NCI-H82 treated with DMSO at 0.1 percent for 48 hours (cell line): ENCODE measurements at regions not wholly inside any gene's neighbourhood (a gene's known extent, or its start where the extent isn't known, plus 50 kb on each side); places are given as distances from the start of the nearest gene placed in this dataset.
"Not testable (repeated sequence)": the region's sequence is repeated elsewhere in the genome, so short reads cannot be mapped to it uniquely, and the experiment has no call there.

Experiments
- DNase-seq: peaks from one replicate; lab custom pipeline; 2025; ENCODE audit not compliant: unreplicated experiment; lab: John Stamatoyannopoulos, UW

DNA sequence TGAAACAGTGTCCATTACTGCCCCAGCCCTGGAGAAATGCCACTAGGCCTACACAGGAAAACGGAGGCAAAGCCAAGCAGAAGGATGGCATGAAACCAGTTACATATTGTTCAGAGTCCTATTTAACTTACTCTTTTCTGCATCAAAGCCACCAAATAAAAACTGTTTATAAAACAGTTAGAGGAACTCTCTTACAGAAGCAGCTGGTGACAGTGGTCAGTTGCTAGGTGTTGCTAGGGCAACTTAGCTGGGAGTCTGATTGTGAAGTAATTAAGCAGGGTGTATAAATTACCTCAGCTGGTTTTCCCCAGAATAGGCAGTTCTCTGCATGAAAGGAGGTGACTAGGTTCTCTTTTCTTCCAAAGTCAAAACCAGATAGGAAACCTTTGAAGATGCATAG lies 115.6 kb upstream of the ZBED5 start:
- DNase-seq: no peak

DNA sequence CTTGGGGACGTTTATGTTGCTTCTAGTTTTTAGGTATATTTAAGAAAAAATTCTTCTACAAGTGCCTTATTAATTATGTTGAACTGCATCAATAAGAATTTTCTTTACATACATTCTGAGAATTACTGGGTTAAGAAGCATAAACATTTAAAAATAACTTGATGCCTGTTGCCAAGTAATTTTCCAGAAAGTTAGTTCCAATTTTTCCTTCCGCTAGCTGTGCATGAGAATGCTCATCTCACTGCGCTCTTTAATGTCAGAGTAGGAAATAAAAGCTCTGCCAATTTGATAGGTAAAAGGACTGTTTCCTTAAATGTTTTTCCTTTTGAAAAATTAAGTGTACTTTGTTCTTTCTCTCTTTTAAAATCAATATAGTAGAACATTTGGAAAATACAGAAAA lies 113.1 kb upstream of the ZBED5 start:
- DNase-seq: no peak

DNA sequence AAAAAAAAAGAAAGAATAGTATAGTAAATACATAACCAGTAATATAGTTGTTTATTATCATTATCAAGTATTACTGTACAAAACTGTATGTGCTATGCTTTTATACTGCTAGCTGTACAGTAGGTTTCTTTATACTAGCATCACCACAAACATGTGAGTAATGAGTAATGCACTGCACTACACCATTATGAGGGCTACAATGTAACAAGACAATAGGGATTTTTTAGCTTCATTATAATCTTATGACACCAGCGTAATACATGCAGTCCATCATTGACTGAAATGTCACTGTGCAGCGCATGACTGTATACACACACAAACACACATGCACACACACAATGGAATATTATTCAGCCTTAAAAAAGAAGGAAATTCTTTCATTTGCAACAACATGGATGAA lies 111.5 kb upstream of the ZBED5 start:
- DNase-seq: no peak

DNA sequence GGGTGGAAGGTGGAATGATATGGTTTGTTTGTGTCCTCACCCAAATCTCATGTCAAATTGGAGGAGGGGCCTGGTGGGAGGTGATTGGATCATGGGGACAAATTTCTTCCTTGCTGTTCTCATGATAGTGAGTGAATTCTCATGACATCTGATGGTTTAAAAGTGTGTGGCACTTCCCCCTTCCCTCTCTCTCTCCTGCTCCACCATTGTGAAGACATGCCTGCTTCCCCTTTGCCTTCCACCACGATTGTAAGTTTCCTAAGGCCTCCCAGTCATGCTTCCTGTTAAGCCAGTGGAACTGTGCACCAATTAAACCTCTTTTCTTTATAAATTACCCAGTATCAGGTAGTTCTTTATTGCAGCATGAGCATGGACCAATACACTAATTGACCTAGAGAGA lies 99.0 kb upstream of the ZBED5 start:
- DNase-seq: not testable (repeated sequence)

DNA sequence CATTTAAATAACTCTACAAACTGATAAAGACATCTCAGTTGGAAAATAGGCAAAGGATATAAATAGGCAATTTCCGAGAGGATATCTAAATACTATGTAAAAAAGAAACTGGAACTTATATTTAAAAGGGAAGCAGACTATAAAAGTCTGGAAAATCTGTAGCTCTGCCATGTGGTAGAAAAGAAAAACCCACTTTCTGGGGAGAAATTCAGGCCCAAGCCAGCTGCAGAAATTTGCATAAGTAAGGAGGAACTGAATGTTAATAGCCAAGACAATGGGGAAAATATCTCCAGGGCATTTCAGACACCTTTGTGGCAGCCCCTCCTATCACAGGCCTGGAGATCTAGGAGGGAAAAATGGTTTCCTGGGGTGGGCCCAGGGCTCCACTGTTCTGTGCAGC lies 97.8 kb upstream of the ZBED5 start:
- DNase-seq: no peak

DNA sequence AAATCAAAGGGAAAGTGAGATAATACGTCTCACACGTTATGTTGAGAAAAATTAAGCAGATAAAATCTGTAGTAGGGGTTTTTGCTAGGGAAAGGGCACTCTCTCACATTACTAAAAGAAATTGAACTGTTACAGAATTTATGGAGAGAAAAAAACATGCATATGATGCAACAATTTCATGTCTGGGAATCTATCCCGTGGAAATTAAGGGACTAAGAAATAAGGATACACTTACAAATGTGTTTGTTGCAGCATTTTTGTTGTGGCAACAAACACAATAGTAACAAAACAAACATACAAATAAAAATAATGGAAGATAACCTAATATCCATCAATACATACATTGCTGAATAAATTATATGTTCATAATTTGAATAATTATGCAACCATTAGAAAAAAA lies 96.3 kb upstream of the ZBED5 start:
- no peak for DNase-seq

DNA sequence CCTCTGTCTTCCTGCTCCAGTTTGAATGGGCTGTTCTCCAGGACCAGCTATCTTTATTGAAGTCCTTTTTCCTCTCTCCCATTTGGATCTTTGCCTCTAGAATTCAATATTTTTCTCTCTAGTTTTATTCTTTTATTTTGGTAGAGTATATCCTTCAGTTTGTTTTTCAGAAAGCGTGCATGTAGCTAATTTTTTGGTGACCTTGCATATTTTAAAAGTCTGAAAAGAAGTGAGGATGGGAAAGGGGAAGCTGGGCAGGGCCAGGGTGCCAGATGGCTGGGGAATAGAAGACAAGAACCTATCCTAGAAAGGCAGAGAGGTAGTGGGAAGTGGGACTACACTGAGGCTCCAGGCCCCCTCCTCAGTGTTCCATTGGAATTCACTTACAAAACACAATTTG lies 95.0 kb upstream of the ZBED5 start:
- DNase-seq: no peak

DNA sequence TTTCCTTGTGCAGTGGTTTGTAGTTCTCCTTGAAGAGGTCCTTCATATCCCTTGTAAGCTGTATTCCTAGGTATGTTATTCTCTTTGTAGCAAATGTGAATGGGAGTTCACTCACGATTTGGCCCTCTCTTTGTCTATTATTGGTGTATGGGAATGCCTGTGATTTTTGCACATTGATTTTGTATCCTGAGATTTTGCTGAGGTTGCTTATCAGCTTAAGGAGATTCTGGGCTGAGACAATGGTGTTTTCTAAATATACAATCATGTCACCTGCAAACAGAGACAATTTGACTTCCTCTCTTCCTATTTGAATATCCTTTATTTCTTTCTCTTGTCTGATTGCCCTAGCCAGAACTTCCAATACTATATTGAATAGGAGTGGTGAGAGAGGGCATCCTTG lies 90.1 kb upstream of the ZBED5 start:
- not testable (repeated sequence) for DNase-seq

DNA sequence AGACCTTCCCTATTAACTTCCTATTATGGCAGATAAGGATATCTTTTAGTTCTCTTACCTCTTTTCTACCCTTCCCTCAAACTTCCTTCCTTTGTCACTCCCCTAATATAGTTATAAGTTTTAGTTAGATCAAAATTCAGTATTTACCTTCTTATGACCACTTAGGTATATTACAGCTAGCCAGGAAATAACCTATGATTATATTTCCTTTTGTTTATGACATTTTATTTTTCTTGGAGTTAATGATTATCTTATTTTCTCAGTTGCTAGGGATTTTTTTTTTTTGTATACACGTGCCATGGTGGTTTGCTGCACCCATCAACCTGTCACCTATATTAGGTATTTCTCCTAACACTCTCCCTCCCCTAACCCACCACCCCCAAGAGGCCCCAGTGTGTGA lies 88.2 kb upstream of the ZBED5 start:
- DNase-seq: no peak

DNA sequence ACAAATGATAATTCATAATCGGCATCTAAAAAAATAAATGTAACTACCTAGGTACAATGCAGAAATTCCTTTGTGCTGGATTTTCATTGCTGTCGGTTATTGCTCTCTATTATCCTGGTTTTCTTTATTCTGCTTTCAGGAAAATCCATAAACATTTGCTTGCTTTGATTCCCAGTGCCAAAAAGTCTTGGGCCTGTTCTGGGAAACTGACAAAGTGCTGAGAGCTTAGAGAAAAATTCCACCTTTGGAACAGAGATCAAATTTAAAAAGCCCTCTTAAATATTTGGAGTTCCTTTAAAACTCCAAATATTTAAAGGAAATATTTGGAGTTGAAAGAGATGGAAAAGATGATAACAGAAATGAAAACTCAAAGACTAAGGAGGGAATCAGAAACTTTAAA lies 87.3 kb upstream of the ZBED5 start:
- DNase-seq: no peak

DNA sequence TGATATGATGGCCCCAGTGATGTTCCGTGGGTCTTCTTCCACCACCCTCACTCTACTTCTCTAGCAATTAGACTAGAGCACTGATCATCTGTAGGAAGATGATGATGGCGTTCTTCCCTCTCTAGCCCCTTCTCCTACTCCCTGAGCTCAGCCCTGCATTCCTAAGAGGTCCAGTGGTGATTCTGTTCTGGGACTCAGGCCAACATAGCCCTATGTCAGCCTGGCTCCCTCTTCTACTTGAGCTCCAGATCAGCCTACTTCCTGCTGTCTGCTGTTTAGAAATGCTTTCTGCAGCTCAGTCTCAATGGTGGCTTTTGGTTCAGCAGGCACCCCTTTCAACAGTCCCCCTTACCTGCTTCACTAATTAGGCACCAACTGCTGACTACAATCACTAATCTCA lies 86.1 kb upstream of the ZBED5 start:
- no peak for DNase-seq

DNA sequence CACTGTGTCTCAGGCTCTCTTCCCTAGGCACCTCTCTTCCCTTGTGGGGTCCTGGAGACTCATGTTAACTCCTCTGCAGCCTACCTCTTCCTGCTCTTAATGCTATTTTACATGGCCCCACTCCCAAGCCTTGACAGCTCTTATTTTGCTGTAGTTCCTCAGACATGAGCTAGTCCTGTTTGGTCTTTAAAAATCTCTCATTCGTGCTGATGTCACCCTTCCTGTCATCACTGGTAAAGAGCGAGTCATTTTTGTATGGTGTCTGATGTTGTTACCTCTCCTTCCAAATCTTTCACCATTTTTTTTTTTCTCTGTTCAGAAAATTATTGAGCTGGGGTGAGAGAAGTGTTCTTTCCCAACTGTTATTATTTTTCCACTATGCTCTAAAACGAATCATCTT lies 84.8 kb upstream of the ZBED5 start:
- DNase-seq: no peak

DNA sequence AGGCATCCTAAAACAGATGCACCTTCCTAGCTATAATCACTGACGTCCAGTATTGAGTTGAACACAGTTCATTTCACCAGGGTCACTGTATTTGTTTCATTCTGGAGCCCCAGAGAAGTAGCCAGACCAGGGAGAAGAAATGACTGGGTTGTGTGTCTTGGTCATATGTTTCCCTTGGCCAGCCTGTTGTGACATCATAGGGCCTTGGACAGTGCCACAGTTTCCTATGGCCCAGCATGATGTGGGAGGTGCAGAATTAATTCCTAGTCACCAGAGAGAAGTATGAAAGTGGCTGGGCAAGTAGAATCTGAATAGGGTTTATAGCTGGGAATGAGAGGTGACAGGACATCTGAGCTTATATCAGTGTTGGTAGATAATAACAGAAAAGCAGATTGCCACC lies 84.0 kb upstream of the ZBED5 start:
- DNase-seq: no peak

DNA sequence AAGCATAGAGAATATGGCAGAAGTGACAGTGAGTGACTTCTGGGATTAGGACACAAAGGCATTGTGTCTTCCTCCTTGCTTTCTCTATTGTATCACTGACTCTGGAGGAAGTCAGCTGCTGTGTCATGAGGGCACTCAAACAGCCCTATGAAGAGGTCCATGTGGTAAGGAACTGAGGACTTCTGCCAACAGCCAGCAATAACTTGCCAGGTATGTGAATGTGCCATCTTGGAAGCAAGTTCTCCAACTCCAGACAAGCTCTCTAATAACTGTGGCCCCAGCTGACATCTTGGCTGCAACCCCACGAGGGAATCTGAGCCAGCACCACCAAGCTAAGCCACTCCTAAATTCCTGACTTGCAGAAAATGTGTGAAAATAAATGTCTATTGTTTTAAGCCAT lies 83.6 kb upstream of the ZBED5 start:
- no peak for DNase-seq

DNA sequence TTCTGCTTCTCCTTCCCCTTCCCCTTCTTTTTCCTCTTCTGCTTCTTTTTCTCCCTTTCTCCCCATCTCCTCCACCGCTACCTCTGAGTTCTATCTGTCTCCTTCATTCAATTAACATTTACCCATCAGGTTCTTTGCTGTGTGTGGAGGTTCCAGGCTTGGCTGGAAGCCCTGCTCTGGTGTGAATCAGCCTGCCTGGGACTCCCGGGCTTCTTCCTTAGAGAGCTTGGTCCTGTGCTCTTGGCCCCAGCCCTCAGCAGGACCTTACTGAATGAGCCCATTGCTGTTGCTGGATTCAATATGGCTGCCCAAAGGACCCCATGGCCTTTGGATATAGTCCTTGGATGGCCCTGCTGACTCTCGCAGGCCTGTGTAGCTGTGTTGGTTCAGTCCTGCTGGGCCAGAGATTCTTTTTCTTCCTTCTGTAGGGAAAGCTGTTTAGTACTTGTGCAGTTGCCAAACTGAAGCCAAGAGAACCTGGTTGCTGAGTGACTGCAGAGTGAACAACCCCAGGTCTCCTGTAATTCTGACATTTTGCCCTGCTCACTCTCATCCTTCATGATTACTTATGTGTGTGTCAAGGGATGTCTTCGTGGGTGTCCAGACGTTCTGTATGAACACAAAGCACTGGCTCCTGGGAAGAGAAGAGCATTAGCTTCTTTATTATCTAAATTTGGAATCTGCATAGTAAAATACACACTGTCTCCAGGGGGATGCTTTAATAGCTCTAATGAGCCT lies 81.0 kb upstream of the ZBED5 start:
- DNase-seq: no peak

DNA sequence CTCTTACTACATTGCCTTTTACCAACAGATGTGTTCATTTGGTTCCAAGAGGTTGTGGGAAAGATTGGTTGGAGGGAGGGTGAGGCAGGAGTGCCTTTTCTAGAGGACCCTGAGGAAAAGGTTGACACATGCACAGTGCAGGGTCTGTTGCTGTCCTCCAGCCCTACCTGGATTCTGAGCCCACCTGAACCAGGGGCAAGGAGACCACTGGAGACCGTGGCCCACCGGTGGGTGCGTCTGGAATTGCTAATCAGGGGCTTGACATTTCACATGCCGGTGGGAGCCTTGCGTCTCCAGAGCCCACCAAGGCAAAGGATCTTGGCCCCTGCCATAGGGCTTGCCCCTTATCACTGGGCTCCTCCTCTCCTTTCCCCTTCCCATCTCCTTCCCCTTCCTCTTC lies 80.4 kb upstream of the ZBED5 start:
- DNase-seq: no peak

DNA sequence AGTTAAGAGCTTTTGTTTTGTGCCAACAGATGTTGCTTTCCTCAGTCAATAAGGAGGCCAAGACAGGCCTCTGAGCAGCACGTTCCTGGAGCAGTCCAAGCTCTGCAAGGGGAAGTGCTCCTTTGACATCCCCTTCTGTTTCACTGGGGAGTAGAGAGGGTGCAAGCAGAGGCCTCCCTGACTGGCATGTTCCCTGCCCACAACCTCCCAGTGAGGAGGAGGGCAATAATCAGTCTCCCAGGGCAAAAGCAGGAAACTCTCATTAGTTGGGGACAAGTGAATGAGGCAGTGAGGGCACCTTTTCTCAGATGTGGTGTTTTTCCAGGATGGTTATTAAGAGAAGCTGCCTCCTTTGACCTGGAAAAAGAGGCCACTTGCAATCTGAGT lies 79.5 kb upstream of the ZBED5 start:
- no peak for DNase-seq

DNA sequence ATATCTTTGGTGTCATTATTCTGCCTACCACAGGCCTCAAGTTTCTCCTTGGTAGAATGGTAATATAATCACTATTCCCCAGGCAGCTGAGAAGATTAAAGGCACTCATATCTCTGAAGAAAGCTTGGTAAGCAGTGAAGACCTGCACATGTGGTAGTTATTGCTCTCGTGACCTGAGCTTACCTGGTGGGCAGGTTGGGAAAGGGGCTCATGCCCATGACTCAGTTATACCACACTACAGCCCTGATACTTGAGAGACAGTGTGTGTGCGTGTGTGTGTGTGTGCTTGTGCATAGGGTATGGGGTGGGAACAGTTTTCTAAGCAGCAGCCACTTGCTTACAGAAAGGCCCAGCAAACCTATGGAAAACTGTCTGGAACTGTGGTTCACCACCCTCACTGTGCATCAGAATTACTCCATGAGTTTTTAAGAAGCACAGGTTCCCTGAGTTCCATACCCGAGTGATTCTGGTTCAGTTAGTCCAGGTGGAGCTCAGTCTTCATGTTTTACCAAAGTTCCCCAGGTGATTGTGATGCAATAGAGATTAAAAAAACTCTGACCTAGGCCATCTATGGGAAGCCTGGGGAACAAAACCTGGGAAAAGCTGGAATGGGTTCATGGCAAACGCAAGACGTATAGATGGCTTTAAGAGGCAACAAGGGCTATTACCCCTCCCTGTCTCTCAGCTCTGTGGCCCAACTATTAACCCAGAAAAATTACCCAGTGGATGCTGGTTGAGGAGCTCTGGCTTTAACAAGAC lies 79.0 kb upstream of the ZBED5 start:
- DNase-seq: no peak

DNA sequence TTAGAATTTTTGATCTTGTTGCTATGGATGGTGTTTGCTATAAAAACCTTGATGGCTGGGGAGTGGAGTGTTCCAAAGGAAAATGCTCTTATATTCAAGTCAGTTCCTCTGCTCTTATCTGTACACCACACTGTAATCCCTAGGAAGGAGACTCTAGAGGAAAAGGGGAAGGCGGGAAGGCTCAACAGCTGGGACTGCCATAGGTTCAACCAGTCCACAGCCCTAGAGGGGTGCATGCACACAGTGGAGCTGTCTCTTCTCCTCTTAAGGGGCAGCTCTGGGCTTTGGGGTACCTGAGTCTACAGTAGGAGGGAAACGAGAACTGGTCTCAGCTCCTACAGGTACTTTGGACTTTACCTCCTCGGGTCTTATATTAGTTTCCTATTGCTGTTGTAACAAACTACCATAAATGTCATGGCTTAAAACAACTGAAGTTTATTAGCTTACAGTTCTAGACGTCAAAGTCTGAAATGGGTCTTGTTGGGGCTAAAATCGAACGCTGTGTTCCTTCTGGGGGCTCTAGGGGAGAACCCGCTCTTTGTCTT lies 77.2 kb upstream of the ZBED5 start:
- DNase-seq: no peak

DNA sequence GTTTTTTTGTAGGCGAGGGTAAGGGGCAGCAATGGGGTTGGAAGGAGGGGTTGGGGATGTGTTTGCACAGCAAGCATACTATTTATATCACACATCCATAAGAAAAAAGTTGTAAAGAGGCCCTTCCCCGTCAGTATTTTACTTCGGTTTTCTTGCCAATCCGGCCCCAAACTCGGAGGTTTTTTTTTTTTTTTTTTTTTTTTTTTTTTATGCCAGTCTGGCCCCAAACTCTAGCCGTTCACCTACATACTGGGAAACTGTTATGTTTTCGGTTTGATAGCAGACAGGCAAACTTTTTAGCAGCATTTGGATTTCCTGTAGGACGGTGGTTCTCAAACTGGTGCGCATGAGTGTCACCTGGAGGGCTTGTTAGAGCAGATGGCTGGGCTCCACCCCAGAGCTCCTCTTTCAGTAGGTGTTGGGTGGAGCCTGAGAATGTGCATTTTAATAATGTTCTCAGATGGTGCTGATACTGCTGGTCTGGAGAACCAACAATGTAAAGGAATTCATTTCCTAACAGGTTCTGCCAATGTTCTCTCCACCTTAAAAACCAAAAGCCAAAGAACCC lies 76.5 kb upstream of the ZBED5 start:
- DNase-seq: no peak

DNA sequence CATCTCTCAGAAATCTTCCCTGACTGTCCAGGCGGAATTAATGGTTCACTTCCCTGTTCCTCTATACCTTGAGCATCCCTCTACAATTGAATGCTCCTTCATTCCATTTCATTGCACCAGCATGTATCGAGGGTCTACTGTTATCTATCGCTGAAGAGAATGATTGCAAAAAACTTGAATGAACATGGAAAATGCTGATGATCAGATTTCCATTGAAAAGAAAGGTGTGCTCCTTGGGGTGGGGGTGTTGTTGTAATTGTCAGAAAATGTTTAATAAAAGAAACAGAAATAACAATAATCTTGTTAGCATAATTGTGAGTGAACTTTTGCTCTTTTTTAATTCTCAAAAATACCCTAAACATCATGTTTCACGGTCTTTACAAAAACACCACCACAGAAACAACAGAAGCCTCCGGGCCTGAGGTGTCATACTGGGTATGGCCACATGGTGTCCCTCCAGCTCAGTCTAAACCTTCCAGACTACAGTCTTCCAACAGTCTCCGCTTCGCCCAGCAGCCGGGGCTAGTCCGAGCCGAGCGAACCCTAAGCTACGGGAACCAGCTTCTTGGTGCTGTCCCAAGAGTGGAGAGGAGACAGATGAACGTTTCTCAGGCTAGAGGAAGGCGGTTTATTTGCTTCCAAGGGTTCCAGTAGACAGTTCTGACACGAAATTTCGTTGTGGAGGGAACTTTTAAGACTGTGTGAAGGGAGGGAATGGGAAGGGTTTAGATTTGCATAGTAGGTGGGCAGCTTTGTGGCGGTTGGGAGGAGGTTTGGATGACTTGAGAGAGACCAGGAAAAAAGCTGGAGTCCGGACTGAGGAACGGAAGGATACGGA lies 75.8 kb upstream of the ZBED5 start:
- peak; percentile 68 for DNase-seq
